Cardiac septum (tissue), 1 donor: ENCODE measurements at regions not wholly inside any gene's neighbourhood (a gene's known extent, or its start where the extent isn't known, plus 50 kb on each side); places are given as distances from the start of the nearest gene placed in this dataset.
"Not testable (repeated sequence)": the region's sequence is repeated elsewhere in the genome, so short reads cannot be mapped to it uniquely, and the experiment has no call there.

Experiments
- DNase-seq: peaks from one replicate; pipeline ENCODE4 v3.0.0-alpha.2; 2020; ENCODE audit warnings: low spot score
- intact Hi-C: fragments of 100-400 bp; cut with DNase I; formaldehyde crosslinking; loops from one replicate; pipeline ENCODE4 v1.14.0; 2022
- donor health status: DM: no; HTN: no; CAD: no.

DNA sequence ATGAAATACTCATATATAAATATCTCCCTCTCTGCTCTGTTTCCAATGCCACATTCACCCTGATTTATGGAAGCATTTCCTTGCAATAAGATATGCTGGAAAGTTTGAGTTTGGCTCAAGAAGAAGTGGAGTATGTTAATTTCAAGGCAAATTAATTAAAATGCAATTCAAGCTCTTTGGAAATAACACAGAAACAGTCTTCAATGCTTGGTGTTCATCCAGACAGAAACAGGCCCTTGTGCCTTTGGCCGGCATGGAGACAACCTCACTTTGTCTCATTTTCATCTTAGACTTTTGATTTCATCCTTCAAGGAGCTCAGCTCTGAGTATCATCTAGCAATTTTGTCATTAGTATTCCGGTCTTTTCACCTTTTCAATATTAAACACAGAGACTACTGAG, 210.0 kb downstream of the C16orf95 start:
- no peak for DNase-seq
- intact Hi-C loops = no loop called here

GRCh38 chr16:87108278-87108677, 208.9 kb downstream of the C16orf95 start:
- intact Hi-C loops = no loop called here
- DNase-seq = no peak

- DNase-seq = no peak
- intact Hi-C loops = no loop called here
Measured at GRCh38 chr16:87108941-87109340, 208.3 kb downstream of the C16orf95 start.

GRCh38 chr16:87114832-87115231, 202.4 kb downstream of the C16orf95 start:
- DNase-seq = peak; percentile 19
- intact Hi-C loops = no loop called here

- intact Hi-C loops = no loop called here
- DNase-seq = peak; percentile 1
Measured at GRCh38 chr16:87115646-87116045, 201.5 kb downstream of the C16orf95 start.

DNA sequence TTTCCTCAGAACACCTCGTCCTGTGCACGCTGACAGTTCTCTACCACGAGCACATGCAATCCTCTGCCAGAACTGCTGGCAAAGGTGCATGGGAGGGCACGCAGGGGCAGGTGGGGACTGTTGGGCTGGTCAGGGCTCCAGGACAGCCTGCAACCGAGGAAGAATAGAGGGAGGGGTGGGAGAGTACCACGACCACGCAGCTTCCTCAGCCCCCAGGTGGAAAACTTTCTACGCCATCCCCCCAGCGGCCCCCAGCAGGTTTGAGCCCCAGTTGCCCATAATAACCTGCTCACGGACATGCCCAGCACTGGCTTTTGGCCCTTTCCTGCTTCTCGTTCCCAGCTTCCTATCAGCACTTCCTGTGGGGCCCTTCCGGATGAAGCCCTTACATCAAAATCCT, 199.3 kb downstream of the C16orf95 start:
- peak; percentile 71 for DNase-seq
- intact Hi-C loops = no loop called here

DNA sequence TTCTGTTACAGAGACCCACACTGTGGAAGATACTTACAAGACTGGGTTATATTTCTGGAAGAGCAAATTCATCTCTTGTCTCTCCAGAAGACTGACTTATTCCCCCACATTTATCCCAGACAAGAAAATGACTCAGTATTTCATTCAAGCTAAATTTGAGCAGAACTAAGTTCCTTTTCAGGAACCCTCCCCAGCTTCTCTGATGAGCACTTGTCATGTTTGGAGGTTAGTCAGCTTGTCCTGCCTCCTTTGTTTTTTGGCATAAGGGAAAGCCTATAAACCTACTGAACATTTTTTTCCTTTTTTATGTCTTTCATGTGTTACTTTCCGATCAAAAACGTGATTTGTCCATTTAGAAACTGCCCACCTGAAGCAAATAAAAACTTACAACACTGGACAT, 198.0 kb downstream of the C16orf95 start:
- DNase-seq = no peak
- intact Hi-C loops = no loop called here

DNA sequence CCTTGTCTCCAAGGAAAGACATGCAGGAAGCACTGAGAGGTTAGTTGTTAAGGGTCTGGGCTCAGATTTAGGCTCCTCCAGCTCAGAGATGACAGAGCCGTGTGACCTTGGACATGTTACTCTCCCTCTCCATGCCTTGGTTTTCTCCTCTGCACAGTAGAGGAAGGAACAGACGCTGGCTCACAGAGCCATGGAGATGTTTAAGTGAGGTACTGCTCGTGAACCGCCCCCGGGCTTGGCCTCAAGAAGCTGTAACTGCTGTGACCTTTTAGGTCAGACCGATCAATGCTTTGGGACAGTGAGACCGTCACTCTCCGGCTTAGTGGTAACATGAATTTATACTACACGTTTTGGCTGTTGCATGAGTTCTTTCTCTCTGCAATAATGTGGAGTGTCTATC, 197.4 kb downstream of the C16orf95 start:
- DNase-seq = peak; percentile 55
- intact Hi-C loops = no loop called here

DNA sequence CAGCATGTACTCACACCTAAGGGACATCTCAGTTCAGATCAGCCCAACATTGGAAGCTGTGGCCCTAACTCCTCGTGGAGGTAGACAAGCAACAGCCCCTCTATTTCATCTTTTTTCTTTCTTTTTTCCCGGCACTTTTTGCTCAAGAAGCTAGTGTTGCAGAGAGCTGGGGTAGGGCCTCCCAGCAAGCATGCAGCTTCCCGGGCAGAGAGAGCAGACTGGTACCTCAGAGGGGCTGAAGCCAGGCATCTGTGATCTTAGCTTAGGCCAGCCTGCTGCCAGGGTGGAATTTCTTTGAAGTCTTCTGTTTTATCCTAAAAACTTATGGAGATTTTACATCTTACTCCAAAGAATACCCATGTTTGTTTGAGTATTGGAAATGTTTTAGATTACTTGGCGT, 195.4 kb downstream of the C16orf95 start:
- peak; percentile 69 for DNase-seq
- intact Hi-C loops = no loop called here

DNA sequence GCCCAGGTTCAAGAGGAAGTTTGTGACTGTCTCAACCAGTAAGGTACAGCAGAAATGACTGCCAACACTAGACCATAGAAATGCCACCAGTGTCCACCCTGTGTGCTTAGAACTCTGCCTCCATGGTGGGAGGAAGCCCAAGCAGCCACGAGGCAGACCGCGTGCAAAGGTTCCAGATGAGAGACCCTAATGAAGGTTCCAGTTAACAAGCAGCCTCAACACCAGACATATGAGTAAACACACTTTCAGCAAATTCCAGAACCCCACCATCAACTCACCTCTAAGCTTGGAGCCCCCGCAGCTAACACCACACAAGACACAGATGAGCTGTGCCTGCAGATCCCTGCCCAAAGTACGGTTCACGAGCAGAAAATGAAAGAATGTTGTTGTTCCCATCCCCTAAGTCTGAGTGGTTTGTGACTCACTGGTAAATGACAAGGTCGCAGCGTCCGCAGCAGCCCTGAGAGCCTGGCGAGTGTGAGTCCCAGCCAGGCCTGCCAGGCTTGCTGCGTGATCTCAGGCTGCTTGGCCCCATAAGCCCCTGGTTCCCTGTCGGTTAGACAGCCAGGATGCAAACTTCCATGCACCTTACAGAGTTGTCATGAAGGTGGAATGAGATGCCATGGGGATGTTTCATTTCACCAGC, 193.7 kb downstream of the C16orf95 start:
- DNase-seq = peak; percentile 63
- intact Hi-C loops = no loop called here

- not testable (repeated sequence) for DNase-seq
Measured at GRCh38 chr16:87124405-87124804, 192.8 kb downstream of the C16orf95 start.

GRCh38 chr16:87125206-87126155, 191.7 kb downstream of the C16orf95 start:
- intact Hi-C loops = no loop called here
- peak; percentile 44 for DNase-seq

More at GRCh38 chr16:87124405-87124804, 192.8 kb downstream of the C16orf95 start:
- intact Hi-C loops = not testable (repeated sequence)

DNA sequence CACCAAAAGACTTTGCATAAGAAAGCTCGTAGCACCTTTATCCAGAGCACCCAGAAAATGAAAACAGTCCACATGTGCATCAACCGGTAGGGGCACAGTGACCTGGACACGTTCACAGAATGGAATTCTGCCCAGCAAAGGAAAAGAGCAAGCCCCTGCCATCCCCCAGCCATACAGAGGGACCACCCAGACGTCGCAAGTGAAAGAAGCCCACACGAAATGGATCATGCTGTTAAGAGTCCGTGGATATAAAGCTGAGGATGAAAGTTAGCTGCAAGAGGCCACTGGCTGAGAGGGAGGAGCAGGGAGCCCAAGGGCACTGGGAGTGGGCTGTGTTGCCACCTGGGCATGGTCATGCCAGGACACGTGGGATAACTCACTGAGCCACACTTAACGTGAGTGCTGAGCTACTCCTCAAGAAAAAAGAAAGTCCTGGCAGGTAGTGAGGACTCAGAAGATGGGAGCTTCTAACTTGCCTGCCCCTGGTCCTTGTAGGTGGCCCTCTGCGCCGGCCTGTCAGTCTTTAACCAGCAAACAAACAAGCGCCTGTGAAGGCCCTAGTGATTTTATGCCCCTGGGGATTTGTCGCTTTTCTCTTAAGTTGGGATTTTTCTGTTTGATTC, 190.7 kb downstream of the C16orf95 start:
- DNase-seq = peak; percentile 61
- intact Hi-C loops = no loop called here

- intact Hi-C loops = no loop called here
- peak; percentile 74 for DNase-seq
Measured at GRCh38 chr16:87127061-87127765, 190.0 kb downstream of the C16orf95 start.

DNA sequence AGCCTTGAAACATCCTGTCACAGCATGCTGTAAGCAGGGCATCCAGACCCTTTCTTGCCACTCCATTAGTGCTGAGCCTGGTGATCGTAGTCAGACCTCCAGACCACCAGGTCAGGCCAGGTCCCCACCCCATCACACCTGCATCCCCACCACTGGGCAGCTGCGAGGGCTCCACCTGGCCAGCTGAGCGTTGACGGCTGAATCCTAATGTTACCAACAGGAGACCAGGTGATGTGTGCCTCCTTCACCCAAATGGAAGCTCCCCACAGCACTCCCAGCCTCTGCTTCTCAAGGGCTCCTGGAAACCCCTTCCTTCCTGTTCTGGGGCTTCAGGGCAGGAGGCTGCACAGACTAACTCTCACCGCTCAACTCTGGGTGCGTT, 189.4 kb downstream of the C16orf95 start:
- DNase-seq = peak; percentile 72
- intact Hi-C loops = no loop called here

DNA sequence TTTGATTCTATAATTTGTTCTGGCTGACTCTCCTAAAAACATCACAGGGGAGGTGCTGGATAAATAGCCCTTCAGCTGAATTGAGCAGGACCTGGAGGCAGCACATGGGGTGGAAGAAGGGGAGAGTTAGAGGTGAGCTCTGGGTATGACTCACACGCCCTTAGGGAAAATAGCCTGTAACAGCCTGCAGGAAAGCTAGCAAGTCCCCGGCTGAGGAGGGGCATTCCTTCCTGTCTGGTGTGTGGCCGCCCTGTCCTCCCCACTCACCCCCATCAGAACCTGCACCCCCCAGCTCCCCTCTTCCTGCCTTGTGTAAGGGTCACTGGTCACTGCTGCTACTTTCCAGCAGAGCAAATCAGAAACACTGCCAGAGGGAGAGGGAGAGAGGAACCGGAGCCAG, 187.4 kb downstream of the C16orf95 start:
- intact Hi-C loops = no loop called here
- peak; percentile 59 for DNase-seq

DNA sequence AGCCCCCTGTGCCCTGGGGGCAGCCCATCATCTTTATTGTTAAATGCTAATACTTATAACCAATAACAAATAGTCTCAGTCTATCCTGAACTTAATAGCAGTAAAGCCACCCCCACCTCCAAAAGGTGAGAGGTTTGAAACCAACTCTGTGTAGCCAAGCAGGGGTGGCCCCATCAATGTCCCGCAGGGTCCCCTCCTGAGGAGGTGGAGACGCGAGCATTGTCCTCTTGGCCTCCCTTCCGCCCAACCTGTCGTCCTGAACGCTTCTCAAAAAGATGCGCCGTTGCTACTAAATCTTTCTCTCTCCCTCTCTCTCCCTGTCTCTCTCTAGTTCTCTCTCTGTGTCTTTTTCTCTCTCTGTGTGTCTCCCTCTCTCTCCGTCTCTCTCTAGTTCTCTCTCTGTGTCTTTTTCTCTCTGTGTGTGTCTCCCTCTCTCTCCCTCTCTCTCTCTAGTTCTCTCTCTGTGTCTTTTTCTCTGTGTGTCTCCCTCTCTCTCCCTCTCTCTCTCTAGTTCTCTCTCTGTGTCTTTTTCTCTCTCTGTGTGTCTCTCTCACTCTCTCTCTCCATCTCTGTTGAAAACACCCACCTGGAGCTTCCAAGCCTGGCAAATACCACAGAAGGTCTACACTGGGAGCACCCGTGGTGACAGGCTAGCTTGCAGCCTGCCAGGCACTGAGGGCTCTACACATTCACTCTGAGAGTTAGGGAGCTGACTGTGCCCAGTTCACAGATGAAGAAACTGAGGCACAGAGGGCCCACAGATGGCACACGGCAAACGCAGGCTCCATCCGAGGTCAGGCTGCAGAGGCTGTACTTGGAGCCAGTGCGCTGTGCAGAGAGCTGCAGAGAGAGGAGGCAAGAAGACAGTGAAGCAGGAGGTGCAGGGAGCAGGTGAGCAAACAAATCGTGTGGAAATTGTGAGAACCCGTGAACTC, 185.9 kb downstream of the C16orf95 start:
- intact Hi-C loops = no loop called here
- DNase-seq = no peak

GRCh38 chr16:87131996-87132345, 185.2 kb downstream of the C16orf95 start:
- intact Hi-C loops = no loop called here
- no peak for DNase-seq
